Body of pancreas (tissue), 4 donors: ENCODE measurements at regions not wholly inside any gene's neighbourhood (a gene's known extent, or its start where the extent isn't known, plus 50 kb on each side); places are given as distances from the start of the nearest gene placed in this dataset.

Source experiments
- ATAC-seq: fragments of 150-250 bp; one replicate; pipeline ENCODE4 v1.9.1; 2016
- DNase-seq, 4 donors: peaks; one replicate each; pipeline ENCODE4 v3.0.0-alpha.2; 2019
- H3K27ac ChIP-seq, 4 donors: fragments of 200-600 bp; sonication (generic); 1 replicate in 3 of 4; 2 replicates in 1 of 4; pipeline versions ENCODE4 v1.5.1 to v1.6.1; 2016 to 2019; ENCODE audit warnings: mild to moderate bottlenecking in 1 of 4, mixed read lengths in 1 of 4, moderate library complexity in 1 of 4
- H3K27me3 ChIP-seq, 2 donors: fragments of 200-600 bp; sonication (generic); one replicate each; pipeline ENCODE4 v1.6.0; 2016; ENCODE audit warnings: mild to moderate bottlenecking in 1 of 2
- H3K36me3 ChIP-seq, 2 donors: fragments of 200-600 bp; sonication (generic); replicated peaks in 1 of 2; 2 replicates each; pipeline ENCODE4 v1.5.1; 2016; ENCODE audit warnings: low read depth in 2 of 2; ENCODE audit not compliant: insufficient read depth in 1 of 2
- H3K4me1 ChIP-seq: fragments of 200-600 bp; sonication (generic); one replicate; pipeline ENCODE4 v1.6.0; 2016
- H3K4me3 ChIP-seq, 2 donors: fragments of 200-600 bp; sonication (generic); 1 replicate in 1 of 2; 2 replicates in 1 of 2; pipeline ENCODE4 v1.5.1; 2016 to 2019
- H3K9me3 ChIP-seq, 3 donors: fragments of 200-600 bp; sonication (generic); 1 replicate in 2 of 3; 2 replicates in 1 of 3; pipeline ENCODE4 v1.5.1; 2016
- POLR2A ChIP-seq, 3 donors: fragments of 450-650 bp; IDR thresholded peaks; one replicate each; pipeline ENCODE4 v1.6.1; 2016; ENCODE audit warnings: antibody characterized with exemption in 3 of 3, mild to moderate bottlenecking in 2 of 3
- WGBS, 2 donors: methylation state at CpG; one replicate each; pipeline ENCODE4 v1.1.5; 2017; 5-methylcytosine and 5-hydroxymethylcytosine counted together
- intact Hi-C: fragments of 100-400 bp; cut with DNase I; formaldehyde crosslinking; loops from one replicate; pipeline ENCODE4 v1.15.1; 2023
- TF ChIP-seq, protein P1 (sequence below), 7 experiments: fragments of 450-650 bp in 4 of 7; fragments of 200-600 bp in 3 of 7; sonication (generic) in 3 of 7; IDR thresholded peaks; one replicate each; pipeline ENCODE4 v1.5.1; 2016 to 2019; ENCODE audit warnings: antibody characterized with exemption in 7 of 7

DNA sequence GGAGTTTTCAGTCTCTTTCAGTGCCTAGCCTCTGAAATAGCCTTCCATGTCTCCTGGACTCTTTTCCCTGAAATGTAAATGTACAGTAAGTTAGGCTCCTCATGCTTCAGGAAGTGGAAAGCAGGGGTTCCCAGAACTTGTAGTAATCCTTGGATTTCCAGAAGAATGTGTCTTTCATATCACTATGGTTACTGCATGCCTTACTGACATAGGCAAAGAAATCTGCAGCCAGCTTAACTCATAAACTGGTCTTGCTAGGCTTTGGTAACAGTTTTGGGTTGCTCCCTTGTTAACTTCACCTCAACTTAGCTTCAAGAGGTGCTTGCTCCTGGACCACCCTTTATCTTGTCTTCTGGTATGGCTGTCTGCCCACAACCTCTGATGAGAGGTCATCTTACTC is 686.8 kb upstream of the DDX18 start:
- H3K4me1 ChIP-seq: no peaks in the 10 kb centered on the region

GRCh38 chr2:117128461-117128860 is 686.0 kb upstream of the DDX18 start:
- H3K36me3 ChIP-seq: no peaks in the 10 kb centered on the region
- TF ChIP-seq POLR2A (IDR thresholded peaks at IDR 0.05): no peak
- no peak overlapping the region for H3K27ac ChIP-seq
- H3K4me3 ChIP-seq: no peak overlapping the region
- ATAC-seq (no peak), DNase-seq (no peak)
- intact Hi-C loops: no loop called here
- 8 to 21% methylated on average over 1 of the region's 1 CpG for WGBS, 2 donors
- H3K9me3 ChIP-seq: no peaks in the 10 kb centered on the region
- H3K27me3 ChIP-seq: no peaks in the 10 kb centered on the region
- H3K4me1 ChIP-seq: no peaks in the 10 kb centered on the region

More for the DNA sequence above, 686.8 kb upstream of the DDX18 start:
- TF ChIP-seq, protein P1, sequence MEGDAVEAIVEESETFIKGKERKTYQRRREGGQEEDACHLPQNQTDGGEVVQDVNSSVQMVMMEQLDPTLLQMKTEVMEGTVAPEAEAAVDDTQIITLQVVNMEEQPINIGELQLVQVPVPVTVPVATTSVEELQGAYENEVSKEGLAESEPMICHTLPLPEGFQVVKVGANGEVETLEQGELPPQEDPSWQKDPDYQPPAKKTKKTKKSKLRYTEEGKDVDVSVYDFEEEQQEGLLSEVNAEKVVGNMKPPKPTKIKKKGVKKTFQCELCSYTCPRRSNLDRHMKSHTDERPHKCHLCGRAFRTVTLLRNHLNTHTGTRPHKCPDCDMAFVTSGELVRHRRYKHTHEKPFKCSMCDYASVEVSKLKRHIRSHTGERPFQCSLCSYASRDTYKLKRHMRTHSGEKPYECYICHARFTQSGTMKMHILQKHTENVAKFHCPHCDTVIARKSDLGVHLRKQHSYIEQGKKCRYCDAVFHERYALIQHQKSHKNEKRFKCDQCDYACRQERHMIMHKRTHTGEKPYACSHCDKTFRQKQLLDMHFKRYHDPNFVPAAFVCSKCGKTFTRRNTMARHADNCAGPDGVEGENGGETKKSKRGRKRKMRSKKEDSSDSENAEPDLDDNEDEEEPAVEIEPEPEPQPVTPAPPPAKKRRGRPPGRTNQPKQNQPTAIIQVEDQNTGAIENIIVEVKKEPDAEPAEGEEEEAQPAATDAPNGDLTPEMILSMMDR (IDR thresholded peaks at IDR 0.05): no peak
- no peak for TF ChIP-seq POLR2A (IDR thresholded peaks at IDR 0.05)
- intact Hi-C loops: no loop called here
- ATAC-seq: no peak
- H3K4me3 ChIP-seq: no peak overlapping the region
- H3K27me3 ChIP-seq: no peaks in the 10 kb centered on the region
- H3K27ac ChIP-seq: no peak overlapping the region
- no peak for DNase-seq
- no peaks in the 10 kb centered on the region for H3K36me3 ChIP-seq
- H3K9me3 ChIP-seq: no peaks in the 10 kb centered on the region

- ATAC-seq (no peak), DNase-seq (no peak)
- H3K27ac ChIP-seq: no peak overlapping the region
- H3K9me3 ChIP-seq: no peaks in the 10 kb centered on the region
- H3K36me3 ChIP-seq: no peaks in the 10 kb centered on the region
- WGBS, 2 donors: 47 to 51% methylated on average over 2 of the region's 2 CpGs
- intact Hi-C loops: no loop called here
- no peaks in the 10 kb centered on the region for H3K4me1 ChIP-seq
- TF ChIP-seq, protein P1 (IDR thresholded peaks at IDR 0.05): no peak
- no peak for TF ChIP-seq POLR2A (IDR thresholded peaks at IDR 0.05)
- H3K4me3 ChIP-seq: no peak overlapping the region
- no peaks in the 10 kb centered on the region for H3K27me3 ChIP-seq
Observed at GRCh38 chr2:117137371-117137770, 677.1 kb upstream of the DDX18 start.

DNA sequence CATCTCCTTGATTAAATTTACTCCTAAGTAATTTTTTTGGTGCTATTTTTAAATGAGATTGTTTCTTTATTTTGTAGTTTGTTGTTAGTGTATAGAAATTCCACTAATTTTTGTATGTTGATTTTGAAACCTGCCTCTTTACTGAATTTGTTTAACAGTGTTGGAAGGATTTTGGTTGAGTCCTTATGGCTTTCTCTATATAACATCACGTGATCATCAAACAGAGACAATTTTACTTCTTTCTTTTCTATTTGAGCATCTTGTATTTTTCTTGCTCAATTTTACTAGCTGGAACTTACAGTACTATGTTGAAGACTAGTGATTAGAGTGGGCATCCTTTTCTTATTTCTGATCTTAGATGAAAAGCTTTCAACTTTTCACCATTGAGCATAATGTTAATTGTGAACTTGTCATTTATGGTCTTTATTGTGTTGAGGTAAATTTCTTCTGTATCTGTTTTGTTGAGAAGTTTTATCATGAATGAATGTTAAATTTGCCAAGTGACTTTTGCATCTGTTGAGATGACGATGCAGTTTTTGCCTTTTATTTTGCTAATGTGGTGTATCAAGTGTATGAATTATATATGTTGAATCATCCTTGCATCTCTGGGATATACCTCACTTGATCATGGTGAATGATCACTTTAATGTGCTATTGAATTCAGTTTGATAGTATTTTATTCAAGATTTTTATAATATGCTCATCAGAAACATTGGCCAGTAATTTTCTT is 645.3 kb upstream of the DDX18 start:
- DNase-seq: no peak
- intact Hi-C loops: no loop called here
- TF ChIP-seq, protein P1 (IDR thresholded peaks at IDR 0.05): no peak
- no peak for TF ChIP-seq POLR2A (IDR thresholded peaks at IDR 0.05)
- Histone ChIP-seq H3K27me3 (no peaks in the 10 kb centered on the region), H3K4me1 (no peaks in the 10 kb centered on the region), H3K9me3 (peaks cover 0 to 11% (median 0%) of the 10 kb centered on the region in 3 donors), H3K36me3 (no peaks in the 10 kb centered on the region), H3K4me3 (no peak overlapping the region), H3K27ac (no peak overlapping the region)
- 52 to 56% methylated on average over 2 of the region's 2 CpGs for WGBS, 2 donors
- ATAC-seq: no peak

DNA sequence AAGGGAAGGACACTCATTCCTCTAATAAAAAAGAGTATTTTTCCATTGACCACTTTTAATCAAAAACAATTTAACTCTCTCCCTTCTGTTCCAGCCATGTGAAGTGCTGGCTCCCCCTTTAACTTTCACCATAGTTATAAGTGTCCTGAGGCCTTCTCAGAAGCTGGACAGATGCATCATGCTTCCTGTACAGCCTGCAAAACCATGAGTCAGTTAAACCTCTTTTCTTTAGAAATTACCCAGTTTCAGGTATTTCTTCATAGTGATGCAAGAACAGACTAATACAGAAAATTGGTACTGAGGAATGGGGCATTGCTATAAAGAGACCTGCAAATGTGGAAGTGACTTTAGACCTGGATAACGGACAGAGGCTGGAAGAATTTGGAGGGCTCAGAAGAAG is 643.6 kb upstream of the DDX18 start:
- intact Hi-C loops: no loop called here
- TF ChIP-seq, protein P1 (IDR thresholded peaks at IDR 0.05): no peak
- no peak for TF ChIP-seq POLR2A (IDR thresholded peaks at IDR 0.05)
- WGBS, 2 donors: 61 to 75% methylated on average over 1 of the region's 1 CpG
- H3K36me3 ChIP-seq: no peaks in the 10 kb centered on the region
- ATAC-seq (no peak), DNase-seq (no peak)
- peaks cover 0 to 11% (median 0%) of the 10 kb centered on the region in 3 donors for H3K9me3 ChIP-seq
- H3K4me3 ChIP-seq: no peak overlapping the region
- H3K4me1 ChIP-seq: no peaks in the 10 kb centered on the region
- H3K27ac ChIP-seq: no peak overlapping the region
- no peaks in the 10 kb centered on the region for H3K27me3 ChIP-seq
